H1 (cell line): ENCODE measurements at regions not wholly inside any gene's neighbourhood (a gene's known extent, or its start where the extent isn't known, plus 50 kb on each side); places are given as distances from the start of the nearest gene placed in this dataset.

Experiments
- CTCF ChIA-PET: fragments of 300-600 bp; sonication (Branson Sonifier 250); formaldehyde crosslinking; loops from one replicate; lab custom pipeline; 2021; ENCODE audit not compliant: partially characterized antibody; lab: Charles Lee
- POLR2A ChIA-PET: fragments of 300-600 bp; sonication (Branson Sonifier 250); formaldehyde crosslinking; loops from one replicate; lab custom pipeline; 2021; ENCODE audit warnings: inconsistent platforms; ENCODE audit not compliant: partially characterized antibody; lab: Charles Lee
- DNase-seq, 2 experiments: peaks; one replicate each; pipeline versions ENCODE4 v3.0.0 to v3.0.0-alpha.2; 2010 to 2022; ENCODE audit warnings: low spot score in 2 of 2, low read depth in 1 of 2, mixed read lengths in 1 of 2
- FAIRE-seq: peaks from 2 replicates; lab custom pipeline; 2011; peaks lifted over from hg19 to GRCh38; lab: Jason Lieb, UNC
- H2AFZ ChIP-seq: 2 replicates; pipeline ENCODE4 v1.8.1; 2012; ENCODE audit warnings: low read length, inconsistent platforms
- H2AK5ac ChIP-seq: 2 replicates; pipeline ENCODE4 v1.6.1; 2013; ENCODE audit warnings: low read depth, low read length
- H2BK120ac ChIP-seq: replicated peaks from 2 replicates; pipeline ENCODE3; 2013; ENCODE audit warnings: low read depth, low read length, inconsistent platforms
- H2BK12ac ChIP-seq: 2 replicates; pipeline ENCODE4 v1.6.1; 2013; ENCODE audit warnings: low read depth, low read length
- H2BK15ac ChIP-seq: 2 replicates; pipeline ENCODE4 v1.6.1; 2013; ENCODE audit warnings: low read length
- H2BK20ac ChIP-seq: 2 replicates; pipeline ENCODE4 v1.6.1; 2013; ENCODE audit warnings: low read length
- H2BK5ac ChIP-seq: 2 replicates; pipeline ENCODE4 v1.6.1; 2013; ENCODE audit warnings: low read depth, low read length
- H3K14ac ChIP-seq: 2 replicates; pipeline ENCODE4 v1.6.1; 2013; ENCODE audit warnings: inconsistent platforms; ENCODE audit not compliant: insufficient read length
- H3K18ac ChIP-seq: 2 replicates; pipeline ENCODE4 v1.6.1; 2013; ENCODE audit warnings: low read length; ENCODE audit errors: extremely low read depth
- H3K23ac ChIP-seq: 2 replicates; pipeline ENCODE4 v1.6.1; 2013; ENCODE audit warnings: inconsistent platforms; ENCODE audit not compliant: insufficient read length
- H3K23me2 ChIP-seq: 2 replicates; pipeline ENCODE4 v1.6.1; 2013; ENCODE audit warnings: low read depth, low read length
- H3K27ac ChIP-seq: 2 replicates; pipeline ENCODE4 v1.6.1; 2011; ENCODE audit warnings: low read depth, low read length, inconsistent platforms
- H3K27me3 ChIP-seq, 4 experiments: replicated peaks in 1 of 4; 1 replicate in 1 of 4; 2 replicates in 3 of 4; pipeline versions ENCODE4 v1.6.1 to v1.8.1; 2011 to 2013; ENCODE audit warnings: low read length in 3 of 4, mild to moderate bottlenecking in 3 of 4, inconsistent platforms in 2 of 4, mixed read lengths in 2 of 4, moderate library complexity in 1 of 4; ENCODE audit not compliant: control insufficient read depth in 3 of 4, insufficient read depth in 3 of 4; ENCODE audit errors: extremely low read depth in 1 of 4
- H3K36me3 ChIP-seq, 4 experiments: 2 replicates each; pipeline versions ENCODE4 v1.6.1 to v1.8.1; 2011 to 2013; ENCODE audit warnings: mild to moderate bottlenecking in 4 of 4, low read length in 3 of 4, moderate library complexity in 2 of 4, control low read depth in 1 of 4, inconsistent platforms in 1 of 4; ENCODE audit not compliant: insufficient read depth in 4 of 4, control insufficient read depth in 2 of 4
- H3K4ac ChIP-seq: replicated peaks from 2 replicates; pipeline ENCODE3; 2013; ENCODE audit warnings: low read length, low read depth, mixed read lengths, inconsistent platforms; ENCODE audit not compliant: insufficient read length
- H3K4me1 ChIP-seq, 4 experiments: replicated peaks in 1 of 4; 1 replicate in 1 of 4; 2 replicates in 3 of 4; pipeline versions ENCODE4 v1.6.1 to v1.8.1; 2011 to 2013; ENCODE audit warnings: low read length in 3 of 4, inconsistent platforms in 2 of 4, mixed read lengths in 1 of 4; ENCODE audit not compliant: insufficient read depth in 4 of 4, control insufficient read depth in 3 of 4
- H3K4me2 ChIP-seq, 2 experiments: 2 replicates each; pipeline versions ENCODE4 v1.6.1 to v1.8.1; 2011 to 2013; ENCODE audit warnings: low read depth in 2 of 2, low read length in 2 of 2, control low read depth in 1 of 2, inconsistent platforms in 1 of 2, mild to moderate bottlenecking in 1 of 2; ENCODE audit not compliant: insufficient read depth in 1 of 2
- H3K4me3 ChIP-seq, 4 experiments: fragments of 200-600, 300-600 bp in 1 of 4; sonication (generic), shearing (Covaris generic), sonication (Bioruptor Twin) in 1 of 4; 2 replicates each; pipeline versions ENCODE4 v1.5.1 to v1.8.1; 2011 to 2016; ENCODE audit warnings: low read length in 4 of 4, low read depth in 3 of 4, control low read depth in 2 of 4, inconsistent platforms in 2 of 4, mild to moderate bottlenecking in 2 of 4, mixed read lengths in 1 of 4, moderate library complexity in 1 of 4; ENCODE audit not compliant: insufficient read depth in 2 of 4; ENCODE audit errors: extremely low read depth in 1 of 4
- H3K56ac ChIP-seq: replicated peaks from 2 replicates; pipeline ENCODE3; 2013; ENCODE audit warnings: low read depth, mild to moderate bottlenecking, mixed read lengths, low read length, inconsistent platforms; ENCODE audit not compliant: insufficient read length
- H3K79me1 ChIP-seq: 2 replicates; pipeline ENCODE4 v1.6.1; 2013; ENCODE audit warnings: low read depth, low read length, control low read depth
- H3K79me2 ChIP-seq, 2 experiments: 2 replicates each; pipeline versions ENCODE4 v1.6.1 to v1.8.1; 2012 to 2013; ENCODE audit warnings: low read length in 2 of 2, mild to moderate bottlenecking in 2 of 2, inconsistent platforms in 1 of 2; ENCODE audit not compliant: insufficient read depth in 2 of 2, control insufficient read depth in 1 of 2
- H3K9ac ChIP-seq, 4 experiments: replicated peaks in 1 of 4; 1 replicate in 1 of 4; 2 replicates in 3 of 4; pipeline versions ENCODE4 v1.6.1 to v1.8.1; 2011 to 2013; ENCODE audit warnings: low read depth in 3 of 4, low read length in 3 of 4, control low read depth in 2 of 4, mild to moderate bottlenecking in 2 of 4, moderate library complexity in 2 of 4, inconsistent platforms in 1 of 4; ENCODE audit errors: extremely low read depth in 1 of 4
- H3K9me3 ChIP-seq, 2 experiments: 2 replicates each; pipeline versions ENCODE4 v1.6.1 to v1.8.1; 2012 to 2013; ENCODE audit warnings: mild to moderate bottlenecking in 2 of 2, moderate library complexity in 2 of 2, control low read depth in 1 of 2, inconsistent platforms in 1 of 2, low read depth in 1 of 2, low read length in 1 of 2, mixed read lengths in 1 of 2; ENCODE audit not compliant: insufficient read depth in 2 of 2
- H4K20me1 ChIP-seq, 2 experiments: replicated peaks in 1 of 2; 2 replicates each; pipeline versions ENCODE3 to v1.8.1; 2011 to 2013; ENCODE audit warnings: inconsistent platforms in 2 of 2, low read length in 2 of 2, mild to moderate bottlenecking in 1 of 2; ENCODE audit not compliant: insufficient read depth in 2 of 2, control insufficient read depth in 1 of 2
- H4K5ac ChIP-seq: 2 replicates; pipeline ENCODE4 v1.6.1; 2013; ENCODE audit warnings: low read length, low read depth, mixed read lengths, inconsistent platforms; ENCODE audit not compliant: insufficient read length
- H4K8ac ChIP-seq: 2 replicates; pipeline ENCODE4 v1.8.0; 2013; ENCODE audit warnings: mild to moderate bottlenecking, moderate library complexity, low read length, inconsistent platforms; ENCODE audit not compliant: insufficient read depth; ENCODE audit errors: extremely low read depth
- H4K91ac ChIP-seq: replicated peaks from 2 replicates; pipeline ENCODE3; 2013; ENCODE audit warnings: low read length, mixed read lengths, inconsistent platforms; ENCODE audit not compliant: insufficient read length
- CBX8 ChIP-seq: fragments of 300-800, 300-1000 bp; sonication (generic); IDR thresholded peaks from 2 replicates; pipeline ENCODE4 v1.7.1; 2016; ENCODE audit warnings: low read depth, low read length, borderline replicate concordance
- EP300 ChIP-seq, 2 experiments: IDR thresholded peaks; 1 replicate in 1 of 2; 2 replicates in 1 of 2; pipeline ENCODE4 v1.6.1; 2011 to 2012; ENCODE audit warnings: low read depth in 2 of 2, low read length in 2 of 2, mild to moderate bottlenecking in 2 of 2, borderline replicate concordance in 1 of 2, inconsistent platforms in 1 of 2, moderate library complexity in 1 of 2
- FOSL1 ChIP-seq: IDR thresholded peaks from 2 replicates; pipeline ENCODE4 v1.6.1; 2011; ENCODE audit warnings: mild to moderate bottlenecking, low read depth, low read length, moderate library complexity; ENCODE audit not compliant: insufficient read depth
- POU5F1 ChIP-seq: IDR thresholded peaks from 2 replicates; pipeline ENCODE4 v1.6.1; 2011; ENCODE audit warnings: low read depth, mild to moderate bottlenecking, low read length, moderate library complexity
- RNF2 ChIP-seq: fragments of 200-900, 300-1000 bp; sonication (generic); IDR thresholded peaks from 2 replicates; pipeline ENCODE4 v1.7.1; 2016; ENCODE audit warnings: borderline replicate concordance, low read depth, mild to moderate bottlenecking, antibody characterized with exemption, low read length; ENCODE audit not compliant: poor library complexity, severe bottlenecking; ENCODE audit errors: missing control alignments
- YY1 ChIP-seq: IDR thresholded peaks from 2 replicates; pipeline ENCODE4 v1.6.1; 2011; ENCODE audit warnings: low read depth, mild to moderate bottlenecking, low read length
- WGBS, 2 experiments: shearing (Covaris generic) in 1 of 2; methylation state at CpG; one replicate each; pipeline versions ENCODE4 v1.1.6 to v1.1.7; 2013 to 2015; ENCODE audit warnings: low lambda C conversion rate in 2 of 2, mixed read lengths in 2 of 2, inconsistent platforms in 1 of 2, low coverage in 1 of 2, missing lambda C conversion rate in 1 of 2; ENCODE audit not compliant: insufficient replicate concordance in 2 of 2, insufficient coverage in 1 of 2, insufficient read length in 1 of 2; ENCODE audit errors: extremely low coverage in 1 of 2, missing lambda C conversion rate in 1 of 2; 5-methylcytosine and 5-hydroxymethylcytosine counted together

- Histone ChIP-seq H3K23me2 (no peaks in the 10 kb centered on the region), H2AFZ (no peak overlapping the region), H3K27ac (no peak overlapping the region), H3K23ac (no peak overlapping the region), H3K18ac (no peak overlapping the region), H3K4me1 (peaks cover 0 to 10% (median 8%) of the 10 kb centered on the region in 4 experiments; a peak in 5 of 7 replicates), H3K79me2 (no peaks in the 10 kb centered on the region), H4K8ac (no peak overlapping the region), H4K5ac (no peak overlapping the region), H4K20me1 (no peaks in the 10 kb centered on the region), H2BK15ac (no peak overlapping the region), H4K91ac (peak overlapping the region; percentile 32), H2BK120ac (no peak overlapping the region), H3K14ac (no peak overlapping the region), H3K9ac (no peak overlapping the region), H3K36me3 (no peaks in the 10 kb centered on the region), H2BK20ac (no peak overlapping the region), H3K79me1 (no peaks in the 10 kb centered on the region), H3K9me3 (no peaks in the 10 kb centered on the region), H3K27me3 (no peaks in the 10 kb centered on the region), H2AK5ac (no peak overlapping the region), H3K56ac (no peak overlapping the region), H3K4ac (no peak overlapping the region), H3K4me2 (no peak overlapping the region), H2BK5ac (no peak overlapping the region), H2BK12ac (no peak overlapping the region), H3K4me3 (no peak overlapping the region)
- FAIRE-seq (no peak), DNase-seq (no peak)
- TF ChIP-seq EP300 (IDR thresholded peaks at IDR 0.05; ENCODE audit: borderline replicate concordance in 1 of 2, low read depth in 2 of 2, low read length in 2 of 2) (no peak), YY1 (no peak), POU5F1 (no peak), RNF2 (no peak), FOSL1 (no peak), CBX8 (no peak)
- ChIA-PET CTCF (no interaction called here), POLR2A (no interaction called here)
- 95% methylated on average over 4 of the region's 4 CpGs; no CpG with 5 or more reads in 1 of the 2 experiments for WGBS, 2 experiments
These were observed 449.1 kb upstream of the SOX5 start for GRCh38 chr12:24398605-24399004.
